Stomach (tissue), 8 donors: ENCODE measurements at regions not wholly inside any gene's neighbourhood (a gene's known extent, or its start where the extent isn't known, plus 50 kb on each side); places are given as distances from the start of the nearest gene placed in this dataset.

Experiments
- DNase-seq, 2 donors: peaks; one replicate each; pipeline versions ENCODE4 v3.0.0 to v3.0.0-alpha.2; 2013 to 2019
- H3K27ac ChIP-seq, 5 donors: fragments of 200-600 bp in 4 of 5; sonication (generic) in 4 of 5; one replicate each; pipeline ENCODE4 v1.5.1; 2013 to 2019; ENCODE audit warnings: mild to moderate bottlenecking in 1 of 5, moderate library complexity in 1 of 5
- H3K27me3 ChIP-seq, 3 donors: fragments of 200-600 bp; sonication (generic); one replicate each; pipeline ENCODE4 v1.5.1; 2017 to 2019; ENCODE audit warnings: mixed run types in 1 of 3
- H3K36me3 ChIP-seq, 4 donors: fragments of 200-600 bp; sonication (generic); 1 replicate in 3 of 4; 2 replicates in 1 of 4; pipeline ENCODE4 v1.5.1; 2016 to 2019
- H3K4me1 ChIP-seq, 4 donors: fragments of 200-600 bp; sonication (generic); one replicate each; pipeline ENCODE4 v1.5.1; 2016 to 2019
- H3K4me3 ChIP-seq, 4 donors: fragments of 200-600 bp; sonication (generic) in 3 of 4; one replicate each; pipeline ENCODE4 v1.5.1; 2016 to 2019; ENCODE audit warnings: mild to moderate bottlenecking in 1 of 4
- H3K9me3 ChIP-seq, 4 donors: fragments of 200-600 bp; sonication (generic); one replicate each; pipeline ENCODE4 v1.5.1; 2016 to 2019
- EP300 ChIP-seq: sonication (generic); formaldehyde crosslinking; IDR thresholded peaks from one replicate; pipeline ENCODE4 v1.6.1; 2017; ENCODE audit warnings: antibody characterized with exemption
- POLR2A ChIP-seq, 4 donors: fragments of 450-650 bp; IDR thresholded peaks; one replicate each; pipeline ENCODE4 v1.6.1; 2016; ENCODE audit warnings: antibody characterized with exemption in 4 of 4, control low read depth in 2 of 4, mild to moderate bottlenecking in 1 of 4, moderate library complexity in 1 of 4
- POLR2AphosphoS5 ChIP-seq, 3 donors: sonication (generic); formaldehyde crosslinking; IDR thresholded peaks; one replicate each; pipeline ENCODE4 v1.6.1; 2016; ENCODE audit warnings: antibody characterized with exemption in 3 of 3
- WGBS, 5 donors: extraction: QIAGEN DNeasy Blood & Tissue Kit in 3 of 5; methylation state at CpG; one replicate each; pipeline versions ENCODE4 v1.1.5 to v1.1.7; 2013 to 2018; 5-methylcytosine and 5-hydroxymethylcytosine counted together
- intact Hi-C: fragments of 100-400 bp; cut with DNase I; formaldehyde crosslinking; loops from one replicate; pipeline ENCODE4 v1.15.1; 2023; ENCODE audit warnings: low total_unique reads
- TF ChIP-seq, protein P1 (sequence below), 7 experiments: fragments of 450-650 bp in 4 of 7; fragments of 200-600 bp in 3 of 7; sonication (generic) in 3 of 7; IDR thresholded peaks; one replicate each; pipeline ENCODE4 v1.5.1; 2016 to 2019; ENCODE audit warnings: antibody characterized with exemption in 7 of 7, control low read depth in 2 of 7, mild to moderate bottlenecking in 1 of 7
- donor health status: healthy with polysubstance abuse.
- donor health status: Bipolar disorder and iron deficiency.
- donor health status: healthy.

GRCh38 chr4:108398316-108398715 lies 222.1 kb upstream of the RPL34 start:
- H3K27me3 ChIP-seq, result no peaks in the 10 kb centered on the region
- no peak overlapping the region for H3K4me3 ChIP-seq
- intact Hi-C loops, result no loop called here
- no peaks in the 10 kb centered on the region for H3K9me3 ChIP-seq
- H3K36me3 ChIP-seq, result no peaks in the 10 kb centered on the region
- TF ChIP-seq POLR2A (IDR thresholded peaks at IDR 0.05) (no peak), EP300 (no peak), POLR2AphosphoS5 (IDR thresholded peaks at IDR 0.05) (no peak)
- TF ChIP-seq, protein P1, sequence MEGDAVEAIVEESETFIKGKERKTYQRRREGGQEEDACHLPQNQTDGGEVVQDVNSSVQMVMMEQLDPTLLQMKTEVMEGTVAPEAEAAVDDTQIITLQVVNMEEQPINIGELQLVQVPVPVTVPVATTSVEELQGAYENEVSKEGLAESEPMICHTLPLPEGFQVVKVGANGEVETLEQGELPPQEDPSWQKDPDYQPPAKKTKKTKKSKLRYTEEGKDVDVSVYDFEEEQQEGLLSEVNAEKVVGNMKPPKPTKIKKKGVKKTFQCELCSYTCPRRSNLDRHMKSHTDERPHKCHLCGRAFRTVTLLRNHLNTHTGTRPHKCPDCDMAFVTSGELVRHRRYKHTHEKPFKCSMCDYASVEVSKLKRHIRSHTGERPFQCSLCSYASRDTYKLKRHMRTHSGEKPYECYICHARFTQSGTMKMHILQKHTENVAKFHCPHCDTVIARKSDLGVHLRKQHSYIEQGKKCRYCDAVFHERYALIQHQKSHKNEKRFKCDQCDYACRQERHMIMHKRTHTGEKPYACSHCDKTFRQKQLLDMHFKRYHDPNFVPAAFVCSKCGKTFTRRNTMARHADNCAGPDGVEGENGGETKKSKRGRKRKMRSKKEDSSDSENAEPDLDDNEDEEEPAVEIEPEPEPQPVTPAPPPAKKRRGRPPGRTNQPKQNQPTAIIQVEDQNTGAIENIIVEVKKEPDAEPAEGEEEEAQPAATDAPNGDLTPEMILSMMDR (IDR thresholded peaks at IDR 0.05), result no peak
- DNase-seq, result peak in 1 of 2 donors; percentile 13
- WGBS, 5 donors, result 68 to 79% (median 76%) methylated on average over 11 of the region's 11 CpGs
- H3K27ac ChIP-seq, result no peak overlapping the region
- no peaks in the 10 kb centered on the region for H3K4me1 ChIP-seq

DNA sequence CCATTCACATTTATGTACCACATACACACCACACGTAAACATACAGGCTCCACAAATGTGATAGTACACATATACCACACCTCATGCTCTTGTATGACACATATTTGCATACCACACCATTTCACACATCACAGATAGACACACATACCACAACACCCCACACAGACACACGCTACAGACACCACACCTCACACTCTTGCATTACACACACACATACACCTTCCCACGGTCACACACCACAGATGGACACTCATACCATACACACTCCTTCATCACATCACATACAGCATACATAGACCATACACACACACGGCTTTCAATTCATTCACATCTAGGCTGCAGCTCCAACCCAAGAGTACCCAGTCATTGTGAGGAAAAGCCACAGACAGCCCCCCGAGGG lies 222.5 kb upstream of the RPL34 start:
- Histone ChIP-seq H3K4me3 (no peak overlapping the region), H3K4me1 (no peaks in the 10 kb centered on the region), H3K36me3 (no peaks in the 10 kb centered on the region), H3K27ac (no peak overlapping the region), H3K27me3 (no peaks in the 10 kb centered on the region), H3K9me3 (no peaks in the 10 kb centered on the region)
- intact Hi-C loops, result no loop called here
- no peak for TF ChIP-seq EP300
- TF ChIP-seq POLR2AphosphoS5 (IDR thresholded peaks at IDR 0.05), result no peak
- no peak for TF ChIP-seq POLR2A (IDR thresholded peaks at IDR 0.05)
- TF ChIP-seq, protein P1 (IDR thresholded peaks at IDR 0.05), result no peak
- no peak for DNase-seq
- WGBS, 5 donors, result 79 to 87% (median 84%) methylated on average over 5 of the region's 5 CpGs

- intact Hi-C loops, result no loop called here
- H3K27me3 ChIP-seq, result no peaks in the 10 kb centered on the region
- H3K4me1 ChIP-seq, result no peaks in the 10 kb centered on the region
- TF ChIP-seq EP300 (no peak), POLR2A (IDR thresholded peaks at IDR 0.05) (no peak), POLR2AphosphoS5 (IDR thresholded peaks at IDR 0.05) (no peak)
- TF ChIP-seq, protein P1 (IDR thresholded peaks at IDR 0.05), result no peak
- 52 to 70% (median 64%) methylated on average over 2 of the region's 2 CpGs for WGBS, 5 donors
- DNase-seq, result peak in 1 of 2 donors; percentile 15
- H3K36me3 ChIP-seq, result no peaks in the 10 kb centered on the region
- H3K9me3 ChIP-seq, result no peaks in the 10 kb centered on the region
- no peak overlapping the region for H3K4me3 ChIP-seq
- H3K27ac ChIP-seq, result no peak overlapping the region
Measured at GRCh38 chr4:108396900-108397497, 223.4 kb upstream of the RPL34 start.

GRCh38 chr4:108395786-108396185 lies 224.6 kb upstream of the RPL34 start:
- Histone ChIP-seq H3K36me3 (no peaks in the 10 kb centered on the region), H3K4me1 (no peaks in the 10 kb centered on the region), H3K9me3 (no peaks in the 10 kb centered on the region), H3K27me3 (no peaks in the 10 kb centered on the region), H3K27ac (no peak overlapping the region), H3K4me3 (no peak overlapping the region)
- TF ChIP-seq POLR2AphosphoS5 (IDR thresholded peaks at IDR 0.05) (no peak), POLR2A (IDR thresholded peaks at IDR 0.05) (no peak)
- TF ChIP-seq, protein P1 (IDR thresholded peaks at IDR 0.05), result no peak
- intact Hi-C loops, result no loop called here
- DNase-seq, result no peak
